ENCODE measurements at regions not wholly inside any gene's neighbourhood (a gene's known extent, or its start where the extent isn't known, plus 50 kb on each side); places are given as distances from the start of the nearest gene placed in this dataset.

DNA sequence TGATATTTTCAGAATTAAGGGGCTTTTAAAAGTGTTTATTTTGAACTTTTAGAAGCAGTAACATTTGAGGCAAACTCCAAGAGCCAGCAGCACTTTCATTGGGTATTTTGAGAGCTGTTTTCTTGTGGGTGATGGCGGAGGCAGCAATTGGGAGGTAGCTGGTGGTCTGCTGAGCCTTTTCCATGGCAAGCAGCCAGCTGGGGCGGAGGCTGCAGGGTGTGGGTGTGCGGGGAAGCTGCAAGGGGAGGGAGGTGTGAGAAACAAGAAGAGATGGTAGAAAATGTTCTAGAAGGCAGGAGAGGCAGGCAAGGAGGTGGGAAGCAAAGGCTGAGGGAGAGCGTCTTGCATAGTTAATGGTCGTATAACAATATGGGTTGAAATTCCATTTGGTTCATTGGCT lies 223.4 kb upstream of the HTR2A start:
- H3K36me3 Mint-ChIP-seq (ENCODE audit: insufficient read depth), result no peaks in the 10 kb centered on the region
- no peak for DNase-seq (ENCODE audit: low spot score, unreplicated experiment)
- TF ChIP-seq, protein P1, sequence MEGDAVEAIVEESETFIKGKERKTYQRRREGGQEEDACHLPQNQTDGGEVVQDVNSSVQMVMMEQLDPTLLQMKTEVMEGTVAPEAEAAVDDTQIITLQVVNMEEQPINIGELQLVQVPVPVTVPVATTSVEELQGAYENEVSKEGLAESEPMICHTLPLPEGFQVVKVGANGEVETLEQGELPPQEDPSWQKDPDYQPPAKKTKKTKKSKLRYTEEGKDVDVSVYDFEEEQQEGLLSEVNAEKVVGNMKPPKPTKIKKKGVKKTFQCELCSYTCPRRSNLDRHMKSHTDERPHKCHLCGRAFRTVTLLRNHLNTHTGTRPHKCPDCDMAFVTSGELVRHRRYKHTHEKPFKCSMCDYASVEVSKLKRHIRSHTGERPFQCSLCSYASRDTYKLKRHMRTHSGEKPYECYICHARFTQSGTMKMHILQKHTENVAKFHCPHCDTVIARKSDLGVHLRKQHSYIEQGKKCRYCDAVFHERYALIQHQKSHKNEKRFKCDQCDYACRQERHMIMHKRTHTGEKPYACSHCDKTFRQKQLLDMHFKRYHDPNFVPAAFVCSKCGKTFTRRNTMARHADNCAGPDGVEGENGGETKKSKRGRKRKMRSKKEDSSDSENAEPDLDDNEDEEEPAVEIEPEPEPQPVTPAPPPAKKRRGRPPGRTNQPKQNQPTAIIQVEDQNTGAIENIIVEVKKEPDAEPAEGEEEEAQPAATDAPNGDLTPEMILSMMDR (IDR thresholded peaks at IDR 0.05; ENCODE audit: unreplicated experiment), result no peak
- no peaks in the 10 kb centered on the region for H3K27me3 Mint-ChIP-seq
- peaks cover 19% of the 10 kb centered on the region for H3K4me1 Mint-ChIP-seq (ENCODE audit: low read depth)
- H3K9me3 Mint-ChIP-seq (ENCODE audit: low read depth), result no peaks in the 10 kb centered on the region
- no peak overlapping the region for H3K27ac Mint-ChIP-seq
- peak overlapping the region; percentile 12 for H3K4me3 Mint-ChIP-seq (ENCODE audit: low read depth)

DNA sequence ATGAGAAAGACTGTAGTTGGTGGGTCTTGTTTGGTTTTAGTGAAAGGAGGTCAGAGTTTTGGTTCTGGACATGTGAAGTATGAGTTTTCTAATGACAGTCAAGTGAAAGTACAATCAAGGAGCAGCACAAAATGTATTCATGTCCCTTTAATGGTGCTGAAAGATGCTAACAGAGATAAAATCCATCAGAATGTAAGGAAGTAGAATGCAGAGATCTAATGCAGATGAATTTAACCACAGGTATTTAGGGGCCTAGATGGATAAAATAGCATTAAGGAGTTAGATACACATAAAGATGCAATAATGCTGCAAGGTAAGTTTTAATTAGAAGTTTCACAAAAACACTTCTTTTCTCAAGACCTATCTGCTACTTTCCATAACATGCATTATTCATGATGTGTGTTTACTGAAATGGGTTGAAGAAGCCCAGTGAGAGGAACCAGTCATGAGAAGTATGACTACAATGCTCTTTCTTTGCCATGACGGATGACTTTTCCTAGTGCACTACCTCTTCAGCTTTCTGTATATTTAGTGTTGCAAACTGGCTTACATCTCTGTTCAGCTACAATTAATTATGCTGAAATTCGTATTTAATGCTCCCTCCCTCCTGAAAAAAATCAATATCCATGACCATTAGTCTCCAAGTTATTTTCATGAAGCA lies 222.9 kb upstream of the HTR2A start:
- no peak for DNase-seq (ENCODE audit: low spot score, unreplicated experiment)
- no peak overlapping the region for H3K4me3 Mint-ChIP-seq (ENCODE audit: low read depth)
- no peak overlapping the region for H3K27ac Mint-ChIP-seq
- H3K27me3 Mint-ChIP-seq, result no peaks in the 10 kb centered on the region
- no peaks in the 10 kb centered on the region for H3K9me3 Mint-ChIP-seq (ENCODE audit: low read depth)
- TF ChIP-seq, protein P1 (IDR thresholded peaks at IDR 0.05; ENCODE audit: unreplicated experiment), result no peak
- peaks cover 19% of the 10 kb centered on the region for H3K4me1 Mint-ChIP-seq (ENCODE audit: low read depth)
- no peaks in the 10 kb centered on the region for H3K36me3 Mint-ChIP-seq (ENCODE audit: insufficient read depth)

DNA sequence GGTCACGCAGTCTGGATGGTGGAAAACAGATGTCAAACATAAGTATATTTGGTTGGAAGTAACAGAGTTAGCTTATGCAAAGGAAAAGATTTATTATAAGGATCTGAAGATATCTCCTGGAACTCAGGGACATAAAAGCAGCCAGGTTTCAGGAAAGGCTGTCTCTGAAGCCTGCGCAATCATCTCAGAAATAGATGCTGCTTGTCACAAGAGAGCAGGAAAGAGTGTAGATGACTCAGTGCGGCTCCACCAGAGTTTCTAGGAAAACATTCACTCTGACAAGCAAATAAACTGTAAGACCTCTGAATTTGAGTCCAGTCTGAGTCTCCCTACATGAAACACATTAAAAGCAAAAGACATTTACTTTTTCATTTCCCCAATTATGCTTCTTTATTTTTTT lies 220.4 kb upstream of the HTR2A start:
- H3K9me3 Mint-ChIP-seq (ENCODE audit: low read depth), result no peaks in the 10 kb centered on the region
- TF ChIP-seq, protein P1 (IDR thresholded peaks at IDR 0.05; ENCODE audit: unreplicated experiment), result no peak
- H3K4me3 Mint-ChIP-seq (ENCODE audit: low read depth), result no peak overlapping the region
- DNase-seq (ENCODE audit: low spot score, unreplicated experiment), result no peak
- peaks cover 19% of the 10 kb centered on the region for H3K4me1 Mint-ChIP-seq (ENCODE audit: low read depth)
- H3K27ac Mint-ChIP-seq, result no peak overlapping the region
- H3K36me3 Mint-ChIP-seq (ENCODE audit: insufficient read depth), result no peaks in the 10 kb centered on the region
- no peaks in the 10 kb centered on the region for H3K27me3 Mint-ChIP-seq

DNA sequence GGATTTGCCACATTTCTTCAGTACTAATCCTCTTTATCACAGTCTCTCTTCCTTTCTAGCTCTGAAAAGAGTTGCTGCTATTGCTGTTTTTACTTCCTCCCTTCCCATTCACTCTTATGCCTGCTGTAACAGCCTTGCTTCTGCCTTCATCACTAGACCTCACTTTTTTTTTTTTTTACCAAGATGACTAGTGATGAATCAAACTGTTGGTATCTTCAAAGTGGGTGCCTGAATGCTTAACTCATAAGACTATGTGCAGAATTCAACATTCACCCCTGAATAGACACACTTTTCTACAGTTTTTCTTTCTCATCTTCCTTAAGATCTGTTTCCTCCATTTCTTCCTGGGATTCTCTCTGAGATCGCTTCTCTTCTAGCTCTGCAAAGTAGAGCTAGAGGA lies 217.2 kb upstream of the HTR2A start:
- Mint-ChIP-seq H3K27me3 (peaks cover 3% of the 10 kb centered on the region), H3K27ac (no peak overlapping the region), H3K4me1 (ENCODE audit: low read depth) (peaks cover 8% of the 10 kb centered on the region), H3K36me3 (ENCODE audit: insufficient read depth) (no peaks in the 10 kb centered on the region), H3K9me3 (ENCODE audit: low read depth) (peaks cover 3% of the 10 kb centered on the region), H3K4me3 (ENCODE audit: low read depth) (no peak overlapping the region)
- TF ChIP-seq, protein P1 (IDR thresholded peaks at IDR 0.05; ENCODE audit: unreplicated experiment), result no peak
- DNase-seq (ENCODE audit: low spot score, unreplicated experiment), result no peak

DNA sequence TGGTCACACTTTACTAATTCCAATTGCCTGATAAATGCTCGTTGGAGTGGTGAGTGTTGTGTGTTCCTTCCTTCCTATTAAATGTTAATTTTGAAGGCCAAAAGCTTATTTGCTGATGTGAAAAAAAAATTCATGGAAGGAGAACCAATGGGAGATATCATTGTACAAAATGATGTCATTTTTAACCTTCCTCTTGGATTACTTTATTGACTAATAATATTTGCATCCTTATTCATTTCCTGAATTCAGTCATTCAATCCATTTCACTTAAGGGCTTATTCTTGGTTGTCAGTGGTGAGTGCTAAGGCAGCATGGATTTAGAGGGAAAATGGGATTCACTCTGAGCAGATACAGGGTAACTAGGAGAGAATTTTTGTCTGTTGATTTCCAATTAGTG lies 216.0 kb upstream of the HTR2A start:
- Mint-ChIP-seq H3K27ac (no peak overlapping the region), H3K4me1 (ENCODE audit: low read depth) (peaks cover 8% of the 10 kb centered on the region), H3K36me3 (ENCODE audit: insufficient read depth) (no peaks in the 10 kb centered on the region), H3K4me3 (ENCODE audit: low read depth) (no peak overlapping the region), H3K9me3 (ENCODE audit: low read depth) (peaks cover 3% of the 10 kb centered on the region), H3K27me3 (peaks cover 4% of the 10 kb centered on the region)
- DNase-seq (ENCODE audit: low spot score, unreplicated experiment), result no peak
- TF ChIP-seq, protein P1 (IDR thresholded peaks at IDR 0.05; ENCODE audit: unreplicated experiment), result no peak
